ENCODE measurements at regions not wholly inside any gene's neighbourhood (a gene's known extent, or its start where the extent isn't known, plus 50 kb on each side); places are given as distances from the start of the nearest gene placed in this dataset.

- H3K9me3 ChIP-seq, result no peaks in the 10 kb centered on the region
- no peak overlapping the region for H3K27ac ChIP-seq
- H3K27me3 ChIP-seq, result no peaks in the 10 kb centered on the region
- TF ChIP-seq POLR2AphosphoS5 (IDR thresholded peaks at IDR 0.05; ENCODE audit: insufficient read depth in 1 of 2, low read depth in 1 of 2), result no peak
- no peak for TF ChIP-seq CTCF (IDR thresholded peaks at IDR 0.05)
- TF ChIP-seq POLR2A (IDR thresholded peaks at IDR 0.05), result no peak
- DNase-seq (ENCODE audit: extremely low spot score in 2 of 2), result no peak
- H3K4me1 ChIP-seq, result peaks cover 18% of the 10 kb centered on the region
- no peaks in the 10 kb centered on the region for H3K36me3 ChIP-seq
- H3K4me3 ChIP-seq, result no peak overlapping the region
- intact Hi-C loops (cut with DNase I), result no loop called here
These were observed 86.7 kb downstream of the RPS6KA4 start for GRCh38 chr11:64445651-64446050.

GRCh38 chr11:64447831-64448598 lies 89.1 kb downstream of the RPS6KA4 start:
- Histone ChIP-seq H3K36me3 (no peaks in the 10 kb centered on the region), H3K4me3 (peak overlapping the region; percentile 28 to 41), H3K4me1 (peaks cover 18% of the 10 kb centered on the region), H3K27ac (peak overlapping the region; percentile 60), H3K9me3 (no peaks in the 10 kb centered on the region), H3K27me3 (no peaks in the 10 kb centered on the region)
- no peak for DNase-seq (ENCODE audit: extremely low spot score in 2 of 2)
- no peak for TF ChIP-seq POLR2AphosphoS5 (IDR thresholded peaks at IDR 0.05; ENCODE audit: insufficient read depth in 1 of 2, low read depth in 1 of 2)
- no peak for TF ChIP-seq POLR2A (IDR thresholded peaks at IDR 0.05)
- no peak for TF ChIP-seq CTCF (IDR thresholded peaks at IDR 0.05)
- intact Hi-C loops (cut with DNase I), result no loop called here

- peak; percentile 21 to 75 (median 61) for TF ChIP-seq CTCF (IDR thresholded peaks at IDR 0.05)
- no peak for TF ChIP-seq POLR2A (IDR thresholded peaks at IDR 0.05)
These were observed 89.8 kb downstream of the RPS6KA4 start for GRCh38 chr11:64448599-64449380.

GRCh38 chr11:64449381-64450167 lies 90.6 kb downstream of the RPS6KA4 start:
- no peaks in the 10 kb centered on the region for H3K9me3 ChIP-seq
- no peak for TF ChIP-seq POLR2A (IDR thresholded peaks at IDR 0.05)
- no peak for TF ChIP-seq POLR2AphosphoS5 (IDR thresholded peaks at IDR 0.05; ENCODE audit: insufficient read depth in 1 of 2, low read depth in 1 of 2)
- TF ChIP-seq CTCF (IDR thresholded peaks at IDR 0.05), result peak; percentile 23 to 41 (median 23)
- intact Hi-C loops (cut with DNase I), result no loop called here
- peaks cover 18% of the 10 kb centered on the region for H3K4me1 ChIP-seq
- peak overlapping the region; percentile 28 to 41 for H3K4me3 ChIP-seq
- no peaks in the 10 kb centered on the region for H3K36me3 ChIP-seq
- peak overlapping the region; percentile 60 for H3K27ac ChIP-seq
- no peak for DNase-seq (ENCODE audit: extremely low spot score in 2 of 2)
- H3K27me3 ChIP-seq, result no peaks in the 10 kb centered on the region

More at GRCh38 chr11:64448599-64449380, 89.8 kb downstream of the RPS6KA4 start:
- Histone ChIP-seq H3K27ac (peak overlapping the region; percentile 60), H3K27me3 (no peaks in the 10 kb centered on the region), H3K36me3 (no peaks in the 10 kb centered on the region), H3K4me1 (peaks cover 18% of the 10 kb centered on the region), H3K4me3 (peak overlapping the region; percentile 28 to 41), H3K9me3 (no peaks in the 10 kb centered on the region)
- DNase-seq (ENCODE audit: extremely low spot score in 2 of 2), result no peak
- intact Hi-C loops (cut with DNase I), result no loop called here
